VCaP (cell line): ENCODE measurements at regions not wholly inside any gene's neighbourhood (a gene's known extent, or its start where the extent isn't known, plus 50 kb on each side); places are given as distances from the start of the nearest gene placed in this dataset.
"Not testable (repeated sequence)": the region's sequence is repeated elsewhere in the genome, so short reads cannot be mapped to it uniquely, and the experiment has no call there.

Experiments
- H3K27ac ChIP-seq: fragments of 450-650 bp; 2 replicates; pipeline ENCODE4 v1.5.1; 2017
- TF ChIP-seq, protein P1 (sequence below): fragments of 450-650 bp; conservative IDR thresholded peaks from 2 replicates; pipeline ENCODE4 v1.5.1; 2017; ENCODE audit warnings: mild to moderate bottlenecking, moderate library complexity

DNA sequence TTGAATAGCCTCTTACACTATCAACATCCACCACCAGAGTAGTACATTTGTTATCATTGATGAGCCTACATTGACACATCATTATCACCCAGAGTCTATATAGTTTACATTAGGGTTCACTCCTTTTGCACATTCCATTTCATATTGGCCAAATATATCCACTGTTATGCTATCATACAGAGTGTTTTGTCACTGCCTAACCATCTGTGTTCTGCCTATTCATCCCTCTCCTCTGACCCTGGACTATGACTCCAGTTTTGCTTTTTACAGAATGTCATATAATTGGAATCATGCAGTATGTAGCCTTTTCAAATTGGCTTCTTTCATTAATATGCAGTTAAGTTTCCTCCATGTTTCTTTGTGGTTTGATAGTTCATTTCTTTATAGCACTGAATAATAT lies 904.7 kb downstream of the TLE1 start:
- TF ChIP-seq, protein P1, sequence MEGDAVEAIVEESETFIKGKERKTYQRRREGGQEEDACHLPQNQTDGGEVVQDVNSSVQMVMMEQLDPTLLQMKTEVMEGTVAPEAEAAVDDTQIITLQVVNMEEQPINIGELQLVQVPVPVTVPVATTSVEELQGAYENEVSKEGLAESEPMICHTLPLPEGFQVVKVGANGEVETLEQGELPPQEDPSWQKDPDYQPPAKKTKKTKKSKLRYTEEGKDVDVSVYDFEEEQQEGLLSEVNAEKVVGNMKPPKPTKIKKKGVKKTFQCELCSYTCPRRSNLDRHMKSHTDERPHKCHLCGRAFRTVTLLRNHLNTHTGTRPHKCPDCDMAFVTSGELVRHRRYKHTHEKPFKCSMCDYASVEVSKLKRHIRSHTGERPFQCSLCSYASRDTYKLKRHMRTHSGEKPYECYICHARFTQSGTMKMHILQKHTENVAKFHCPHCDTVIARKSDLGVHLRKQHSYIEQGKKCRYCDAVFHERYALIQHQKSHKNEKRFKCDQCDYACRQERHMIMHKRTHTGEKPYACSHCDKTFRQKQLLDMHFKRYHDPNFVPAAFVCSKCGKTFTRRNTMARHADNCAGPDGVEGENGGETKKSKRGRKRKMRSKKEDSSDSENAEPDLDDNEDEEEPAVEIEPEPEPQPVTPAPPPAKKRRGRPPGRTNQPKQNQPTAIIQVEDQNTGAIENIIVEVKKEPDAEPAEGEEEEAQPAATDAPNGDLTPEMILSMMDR, result no peak
- H3K27ac ChIP-seq, result no peak overlapping the region

DNA sequence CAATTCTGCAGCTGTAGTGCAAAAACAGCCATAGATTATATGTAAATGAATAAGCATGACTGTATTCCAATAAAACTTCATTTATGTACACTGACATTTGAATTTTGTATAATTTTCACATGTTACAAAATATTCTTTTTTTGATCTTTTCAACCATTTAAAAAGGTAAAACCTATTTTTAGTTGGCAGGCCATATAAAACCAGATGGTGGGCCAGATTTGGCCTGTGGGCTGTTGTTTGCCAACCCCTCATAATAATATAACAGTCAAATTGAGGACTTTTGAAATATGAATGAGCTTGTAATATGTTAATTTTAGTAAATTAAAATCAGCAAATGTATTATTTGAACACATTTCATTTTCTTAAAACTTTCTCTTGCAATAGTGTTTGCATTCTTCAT lies 913.4 kb downstream of the TLE1 start:
- TF ChIP-seq, protein P1, result no peak
- H3K27ac ChIP-seq, result no peak overlapping the region

DNA sequence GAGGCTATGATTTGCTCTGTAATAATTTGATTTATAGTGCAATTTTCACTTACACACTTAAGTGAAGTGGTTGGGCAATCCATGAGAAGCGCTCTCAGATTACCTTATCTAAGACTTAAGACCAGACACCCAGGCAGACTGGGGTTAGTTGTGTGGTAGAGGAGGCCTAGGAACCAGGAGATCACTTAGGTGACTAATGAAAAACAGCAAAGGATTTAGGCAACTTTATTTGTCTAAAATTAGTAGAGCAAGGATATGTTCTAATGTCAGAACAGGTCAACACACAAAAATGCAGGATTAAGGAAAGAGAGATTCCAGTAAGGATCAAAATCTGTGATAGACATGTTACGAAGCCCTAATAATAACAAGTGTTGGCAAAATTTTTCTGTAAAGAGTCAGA lies 913.8 kb downstream of the TLE1 start:
- TF ChIP-seq, protein P1, result no peak

DNA sequence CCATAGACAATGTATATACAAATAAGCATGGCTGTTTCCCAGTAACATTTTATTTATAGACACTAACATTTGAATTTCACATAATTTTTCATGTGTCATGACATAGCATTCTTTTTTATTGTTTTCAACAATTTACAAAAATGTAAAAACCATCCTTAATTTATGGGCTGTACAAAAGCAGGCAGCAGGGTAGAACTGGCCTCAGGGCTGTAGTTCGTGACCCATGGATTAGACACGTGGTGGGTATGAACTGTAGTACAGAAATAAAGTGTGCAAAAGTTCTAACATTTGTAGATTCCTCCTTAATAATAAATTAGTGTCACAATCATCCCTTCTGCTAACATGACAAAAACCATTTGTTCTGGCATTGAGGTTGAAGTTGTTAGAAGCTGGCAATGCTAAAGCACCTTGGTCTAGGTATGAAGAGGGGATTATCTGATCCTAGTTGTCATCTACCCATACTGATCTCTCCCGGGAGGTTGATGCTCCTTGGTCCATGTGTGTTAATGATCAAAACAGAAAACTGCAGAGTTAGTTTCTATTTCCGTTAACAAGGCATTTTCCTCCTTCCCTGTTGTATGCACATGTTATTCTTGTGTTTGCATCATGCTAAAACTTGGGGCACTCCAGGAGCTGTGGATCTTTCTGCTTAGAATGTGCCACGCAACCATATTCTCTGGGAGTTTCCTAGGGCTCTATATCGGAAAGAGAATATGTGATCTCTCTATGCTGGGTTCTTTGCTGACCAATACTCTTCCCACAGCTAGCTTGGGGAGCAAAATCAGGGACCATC lies 917.6 kb downstream of the TLE1 start:
- no peak overlapping the region for H3K27ac ChIP-seq

More for the DNA sequence above, 913.8 kb downstream of the TLE1 start:
- H3K27ac ChIP-seq, result no peak overlapping the region

DNA sequence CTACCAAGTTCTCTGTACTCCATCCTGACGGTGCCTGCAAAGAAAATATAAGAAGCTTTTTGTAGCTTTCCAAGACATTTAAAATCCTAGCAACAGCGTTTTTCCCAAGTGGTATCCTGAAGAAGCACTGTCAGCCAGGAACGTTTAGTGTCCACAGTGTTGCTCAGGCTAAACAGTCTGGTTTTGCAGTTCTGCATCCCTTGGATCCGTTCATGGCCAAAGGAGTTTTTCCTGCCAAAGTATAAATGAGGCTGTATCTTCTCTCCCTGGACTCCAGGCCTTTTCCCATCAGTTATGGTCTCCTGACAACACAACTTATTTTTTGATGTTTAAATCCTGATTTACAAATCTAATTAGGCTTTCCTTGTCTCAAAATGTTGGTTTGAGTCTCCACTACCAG lies 925.8 kb downstream of the TLE1 start:
- no peak overlapping the region for H3K27ac ChIP-seq
- TF ChIP-seq, protein P1, result no peak

More for the DNA sequence above, 917.6 kb downstream of the TLE1 start:
- TF ChIP-seq, protein P1, result no peak

DNA sequence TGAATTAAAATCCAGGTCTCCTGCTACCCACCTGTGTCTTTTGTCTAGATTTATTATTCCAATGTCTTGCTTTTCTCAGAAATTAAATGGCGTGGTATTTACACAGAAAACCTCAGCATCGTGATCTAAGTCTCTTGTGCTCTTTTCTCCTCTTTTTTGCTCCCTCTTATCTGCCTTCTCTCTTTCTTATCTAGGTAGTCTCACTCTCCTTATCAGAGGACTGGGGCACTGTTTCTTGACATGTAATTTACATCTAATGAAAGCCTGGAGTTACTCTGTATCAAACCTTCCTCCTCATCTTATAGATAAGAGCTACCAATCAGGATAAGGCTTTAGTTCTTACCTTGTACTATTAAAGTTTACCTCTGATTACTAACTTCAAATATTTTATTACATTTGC lies 933.8 kb downstream of the TLE1 start:
- no peak overlapping the region for H3K27ac ChIP-seq
- TF ChIP-seq, protein P1, result no peak

DNA sequence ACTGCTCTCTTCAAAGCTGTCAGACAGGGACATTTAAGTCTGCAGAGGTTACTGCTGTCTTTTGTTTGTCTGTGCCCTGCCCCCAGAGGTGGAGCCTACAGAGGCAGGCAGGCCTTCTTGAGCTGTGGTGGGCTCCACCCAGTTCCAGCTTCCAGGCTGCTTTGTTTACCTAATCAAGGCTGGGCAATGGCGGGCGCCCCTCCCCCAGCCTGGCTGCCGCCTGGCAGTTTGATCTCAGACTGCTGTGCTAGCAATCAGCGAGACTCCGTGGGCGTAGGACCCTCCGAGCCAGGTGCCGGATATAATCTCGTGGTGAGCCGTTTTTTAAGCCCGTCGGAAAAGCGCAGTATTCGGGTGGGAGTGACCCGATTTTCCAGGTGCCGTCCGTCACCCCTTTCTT lies 942.3 kb downstream of the TLE1 start:
- not testable (repeated sequence) for H3K27ac ChIP-seq

DNA sequence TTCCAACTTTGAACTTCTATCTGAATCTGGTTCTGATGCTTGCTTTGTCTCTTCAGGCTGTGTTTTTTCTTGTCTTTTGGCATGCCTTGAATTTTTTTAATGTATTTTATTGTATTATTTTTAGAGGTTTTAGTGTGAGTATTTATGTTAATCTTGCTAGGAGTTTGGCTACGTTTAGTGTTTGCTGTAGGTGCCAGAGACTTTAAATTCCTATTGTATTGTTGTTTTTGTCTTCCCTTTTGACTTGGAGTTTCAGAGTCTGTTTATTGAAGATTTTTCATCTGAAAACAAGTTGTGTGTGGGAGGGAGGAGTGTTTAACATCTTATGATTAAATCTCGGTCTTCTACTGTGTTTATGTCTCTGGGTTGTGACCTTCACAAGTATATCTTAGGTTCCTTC lies 956.8 kb downstream of the TLE1 start:
- no peak overlapping the region for H3K27ac ChIP-seq
- TF ChIP-seq, protein P1, result no peak
